ENCODE measurements at regions not wholly inside any gene's neighbourhood (a gene's known extent, or its start where the extent isn't known, plus 50 kb on each side); places are given as distances from the start of the nearest gene placed in this dataset.
A peak's percentile ranks its signal among the peaks of the same experiment; 100 is the strongest.

DNA sequence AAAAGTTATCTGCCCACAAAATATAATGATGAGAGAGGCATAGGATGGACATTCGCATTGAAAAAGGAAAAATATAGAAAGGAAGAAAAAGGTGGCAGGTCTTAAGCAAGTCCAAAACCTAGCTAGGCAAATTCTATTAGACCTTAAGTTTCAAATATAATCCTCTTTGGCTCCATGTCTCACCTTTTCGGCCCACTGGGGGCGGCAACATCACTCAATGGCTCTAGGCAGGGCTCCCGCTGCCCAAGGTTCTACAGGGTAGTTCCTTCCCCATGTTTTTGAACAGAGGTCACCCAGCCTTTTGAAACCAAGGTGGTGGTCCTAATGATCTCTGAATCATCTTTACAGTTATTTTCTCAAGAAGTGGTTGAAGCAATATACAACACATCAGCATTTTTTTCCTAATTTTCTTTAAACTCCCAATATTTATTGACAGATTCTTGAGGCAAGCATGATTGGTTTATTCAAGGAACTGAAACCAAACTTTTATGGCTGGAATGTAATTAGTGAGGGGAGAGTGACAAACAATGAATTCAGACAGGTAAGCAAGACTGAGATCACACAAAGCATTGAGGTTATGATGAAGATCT, 309.4 kb downstream of the ANTXR2 start:
- no peaks in the 10 kb centered on the region for H3K79me2 ChIP-seq (ENCODE audit: control insufficient read depth, insufficient read depth, low read length)
- ChIA-PET RAD21 (ENCODE audit: unreplicated experiment) (no interaction called here), SMC1A (ENCODE audit: uncharacterized antibody, unreplicated experiment) (no interaction called here), POLR2A (interaction anchor here (0.6 kb wide), 1 partner anchor 1761 kb away, joined by 4 read pairs; no protein-coding TSS in a partner anchor), CTCF (no interaction called here)
- no peaks in the 10 kb centered on the region for H3K27me3 ChIP-seq (replicated peaks in 1 of 2; ENCODE audit: control insufficient read depth in 2 of 2, insufficient read depth in 2 of 2, low read length in 1 of 2)
- FAIRE-seq = no peak
- no peaks in the 10 kb centered on the region for H3K9me3 ChIP-seq (replicated peaks; ENCODE audit: control insufficient read depth, insufficient read depth, low read length)
- H2AFZ ChIP-seq (ENCODE audit: control insufficient read depth, low read depth, low read length) = no peak overlapping the region
- no peaks in the 10 kb centered on the region for H3K4me1 ChIP-seq (ENCODE audit: control insufficient read depth, insufficient read depth, low read length)
- DNase-seq (ENCODE audit: low read depth, low spot score) = no peak
- no peak overlapping the region for H3K27ac ChIP-seq (ENCODE audit: control insufficient read depth, insufficient read depth)
- intact Hi-C loops (cut with micrococcal nuclease; ENCODE audit: unreplicated experiment) (no loop called here), in situ Hi-C loops (cut with MboI) (no loop called here)
- no peaks in the 10 kb centered on the region for H3K36me3 ChIP-seq (ENCODE audit: control insufficient read depth in 2 of 2, insufficient read depth in 2 of 2, low read length in 1 of 2)
- H3K9ac ChIP-seq (ENCODE audit: control insufficient read depth, insufficient read depth, low read length) = no peak overlapping the region
- BruUV-seq (replicated peaks) = no TSS peak
- no peak overlapping the region for H3K4me2 ChIP-seq (ENCODE audit: control insufficient read depth, insufficient read depth)
- ATAC-seq = peak; percentile 45; the same call in 1 of the 3 replicates
- WGBS (ENCODE audit: insufficient coverage, insufficient replicate concordance, low lambda C conversion rate, missing lambda C conversion rate) = 41% methylated on average over 4 of the region's 4 CpGs
- no peaks in the 10 kb centered on the region for H4K20me1 ChIP-seq (ENCODE audit: control insufficient read depth, insufficient read depth)
- H3K4me3 ChIP-seq = no peak overlapping the region
- no peak for TF ChIP-seq NFYA (IDR thresholded peaks at IDR 0.05; ENCODE audit: borderline replicate concordance, low read depth, low read length)
- TF ChIP-seq, protein P1, sequence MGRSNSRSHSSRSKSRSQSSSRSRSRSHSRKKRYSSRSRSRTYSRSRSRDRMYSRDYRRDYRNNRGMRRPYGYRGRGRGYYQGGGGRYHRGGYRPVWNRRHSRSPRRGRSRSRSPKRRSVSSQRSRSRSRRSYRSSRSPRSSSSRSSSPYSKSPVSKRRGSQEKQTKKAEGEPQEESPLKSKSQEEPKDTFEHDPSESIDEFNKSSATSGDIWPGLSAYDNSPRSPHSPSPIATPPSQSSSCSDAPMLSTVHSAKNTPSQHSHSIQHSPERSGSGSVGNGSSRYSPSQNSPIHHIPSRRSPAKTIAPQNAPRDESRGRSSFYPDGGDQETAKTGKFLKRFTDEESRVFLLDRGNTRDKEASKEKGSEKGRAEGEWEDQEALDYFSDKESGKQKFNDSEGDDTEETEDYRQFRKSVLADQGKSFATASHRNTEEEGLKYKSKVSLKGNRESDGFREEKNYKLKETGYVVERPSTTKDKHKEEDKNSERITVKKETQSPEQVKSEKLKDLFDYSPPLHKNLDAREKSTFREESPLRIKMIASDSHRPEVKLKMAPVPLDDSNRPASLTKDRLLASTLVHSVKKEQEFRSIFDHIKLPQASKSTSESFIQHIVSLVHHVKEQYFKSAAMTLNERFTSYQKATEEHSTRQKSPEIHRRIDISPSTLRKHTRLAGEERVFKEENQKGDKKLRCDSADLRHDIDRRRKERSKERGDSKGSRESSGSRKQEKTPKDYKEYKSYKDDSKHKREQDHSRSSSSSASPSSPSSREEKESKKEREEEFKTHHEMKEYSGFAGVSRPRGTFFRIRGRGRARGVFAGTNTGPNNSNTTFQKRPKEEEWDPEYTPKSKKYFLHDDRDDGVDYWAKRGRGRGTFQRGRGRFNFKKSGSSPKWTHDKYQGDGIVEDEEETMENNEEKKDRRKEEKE (IDR thresholded peaks at IDR 0.05) = no peak
- TF ChIP-seq RUNX3 (IDR thresholded peaks at IDR 0.05; ENCODE audit: low read length) = no peak
- TF ChIP-seq SREBF1 (IDR thresholded peaks at IDR 0.05; ENCODE audit: low read length) = no peak
- no peak for TF ChIP-seq ZBED1 (IDR thresholded peaks at IDR 0.05; ENCODE audit: borderline replicate concordance)
- TF ChIP-seq TARDBP (IDR thresholded peaks at IDR 0.05; ENCODE audit: borderline replicate concordance) = no peak
- TF ChIP-seq, protein P2, sequence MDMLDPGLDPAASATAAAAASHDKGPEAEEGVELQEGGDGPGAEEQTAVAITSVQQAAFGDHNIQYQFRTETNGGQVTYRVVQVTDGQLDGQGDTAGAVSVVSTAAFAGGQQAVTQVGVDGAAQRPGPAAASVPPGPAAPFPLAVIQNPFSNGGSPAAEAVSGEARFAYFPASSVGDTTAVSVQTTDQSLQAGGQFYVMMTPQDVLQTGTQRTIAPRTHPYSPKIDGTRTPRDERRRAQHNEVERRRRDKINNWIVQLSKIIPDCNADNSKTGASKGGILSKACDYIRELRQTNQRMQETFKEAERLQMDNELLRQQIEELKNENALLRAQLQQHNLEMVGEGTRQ (IDR thresholded peaks at IDR 0.05; ENCODE audit: borderline replicate concordance, low read depth, low read length) = no peak
- TF ChIP-seq SPI1 (IDR thresholded peaks at IDR 0.05; ENCODE audit: borderline replicate concordance, insufficient read depth, low read depth, low read length) = no peak
- TF ChIP-seq, protein P3, sequence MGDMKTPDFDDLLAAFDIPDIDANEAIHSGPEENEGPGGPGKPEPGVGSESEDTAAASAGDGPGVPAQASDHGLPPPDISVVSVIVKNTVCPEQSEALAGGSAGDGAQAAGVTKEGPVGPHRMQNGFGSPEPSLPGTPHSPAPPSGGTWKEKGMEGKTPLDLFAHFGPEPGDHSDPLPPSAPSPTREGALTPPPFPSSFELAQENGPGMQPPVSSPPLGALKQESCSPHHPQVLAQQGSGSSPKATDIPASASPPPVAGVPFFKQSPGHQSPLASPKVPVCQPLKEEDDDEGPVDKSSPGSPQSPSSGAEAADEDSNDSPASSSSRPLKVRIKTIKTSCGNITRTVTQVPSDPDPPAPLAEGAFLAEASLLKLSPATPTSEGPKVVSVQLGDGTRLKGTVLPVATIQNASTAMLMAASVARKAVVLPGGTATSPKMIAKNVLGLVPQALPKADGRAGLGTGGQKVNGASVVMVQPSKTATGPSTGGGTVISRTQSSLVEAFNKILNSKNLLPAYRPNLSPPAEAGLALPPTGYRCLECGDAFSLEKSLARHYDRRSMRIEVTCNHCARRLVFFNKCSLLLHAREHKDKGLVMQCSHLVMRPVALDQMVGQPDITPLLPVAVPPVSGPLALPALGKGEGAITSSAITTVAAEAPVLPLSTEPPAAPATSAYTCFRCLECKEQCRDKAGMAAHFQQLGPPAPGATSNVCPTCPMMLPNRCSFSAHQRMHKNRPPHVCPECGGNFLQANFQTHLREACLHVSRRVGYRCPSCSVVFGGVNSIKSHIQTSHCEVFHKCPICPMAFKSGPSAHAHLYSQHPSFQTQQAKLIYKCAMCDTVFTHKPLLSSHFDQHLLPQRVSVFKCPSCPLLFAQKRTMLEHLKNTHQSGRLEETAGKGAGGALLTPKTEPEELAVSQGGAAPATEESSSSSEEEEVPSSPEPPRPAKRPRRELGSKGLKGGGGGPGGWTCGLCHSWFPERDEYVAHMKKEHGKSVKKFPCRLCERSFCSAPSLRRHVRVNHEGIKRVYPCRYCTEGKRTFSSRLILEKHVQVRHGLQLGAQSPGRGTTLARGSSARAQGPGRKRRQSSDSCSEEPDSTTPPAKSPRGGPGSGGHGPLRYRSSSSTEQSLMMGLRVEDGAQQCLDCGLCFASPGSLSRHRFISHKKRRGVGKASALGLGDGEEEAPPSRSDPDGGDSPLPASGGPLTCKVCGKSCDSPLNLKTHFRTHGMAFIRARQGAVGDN (IDR thresholded peaks at IDR 0.05) = no peak
- no peak for TF ChIP-seq POLR2AphosphoS2 (IDR thresholded peaks at IDR 0.05; ENCODE audit: low read depth, low read length)
- no peak for TF ChIP-seq ZNF217 (IDR thresholded peaks at IDR 0.05)
- TF ChIP-seq ETV6 (conservative IDR thresholded peaks at IDR 0.05 in 1 of 2, IDR thresholded peaks at IDR 0.05 in 1 of 2; ENCODE audit: borderline replicate concordance in 1 of 2, low read depth in 1 of 2) = no peak
- TF ChIP-seq NR2C2 (IDR thresholded peaks at IDR 0.05; ENCODE audit: borderline replicate concordance, control insufficient read depth, insufficient read length, low read depth) = no peak
- no peak for TF ChIP-seq CHD4 (IDR thresholded peaks at IDR 0.05)
- TF ChIP-seq, protein P4, sequence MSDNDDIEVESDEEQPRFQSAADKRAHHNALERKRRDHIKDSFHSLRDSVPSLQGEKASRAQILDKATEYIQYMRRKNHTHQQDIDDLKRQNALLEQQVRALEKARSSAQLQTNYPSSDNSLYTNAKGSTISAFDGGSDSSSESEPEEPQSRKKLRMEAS (IDR thresholded peaks at IDR 0.05; ENCODE audit: low read depth, low read length) = no peak
- no peak for TF ChIP-seq YBX1 (IDR thresholded peaks at IDR 0.05)
- TF ChIP-seq NFYB (IDR thresholded peaks at IDR 0.05; ENCODE audit: insufficient read depth, low read depth, low read length) = no peak
- TF ChIP-seq HDAC2 (IDR thresholded peaks at IDR 0.05) = no peak
